Breast epithelium (tissue), 4 donors: ENCODE measurements at regions not wholly inside any gene's neighbourhood (a gene's known extent, or its start where the extent isn't known, plus 50 kb on each side); places are given as distances from the start of the nearest gene placed in this dataset.
"Not testable (repeated sequence)": the region's sequence is repeated elsewhere in the genome, so short reads cannot be mapped to it uniquely, and the experiment has no call there.

ENCODE experiments used
- DNase-seq, 2 donors: peaks; one replicate each; pipeline ENCODE4 v3.0.0-alpha.2; 2019; ENCODE audit warnings: low spot score in 2 of 2
- H3K27ac ChIP-seq, 2 donors: fragments of 200-600 bp; sonication (generic) in 1 of 2; one replicate each; pipeline ENCODE4 v1.5.1; 2016 to 2019; ENCODE audit warnings: mild to moderate bottlenecking in 1 of 2
- H3K27me3 ChIP-seq, 2 donors: fragments of 200-600 bp; sonication (generic) in 1 of 2; one replicate each; pipeline versions ENCODE4 v1.5.1 to v1.6.0; 2017 to 2019; ENCODE audit warnings: control low read depth in 1 of 2, mild to moderate bottlenecking in 1 of 2
- H3K36me3 ChIP-seq: fragments of 200-600 bp; one replicate; pipeline ENCODE4 v1.5.1; 2019
- H3K4me1 ChIP-seq, 2 donors: fragments of 200-600 bp; sonication (generic); one replicate each; pipeline ENCODE4 v1.5.1; 2016 to 2019; ENCODE audit warnings: control low read depth in 1 of 2
- H3K4me3 ChIP-seq, 3 donors: fragments of 200-600 bp; sonication (generic); 1 replicate in 2 of 3; 2 replicates in 1 of 3; pipeline ENCODE4 v1.5.1; 2016 to 2019; ENCODE audit warnings: mild to moderate bottlenecking in 3 of 3, moderate library complexity in 2 of 3
- H3K9me3 ChIP-seq, 2 donors: fragments of 200-600 bp; sonication (generic) in 1 of 2; one replicate each; pipeline ENCODE4 v1.5.1; 2016 to 2019; ENCODE audit warnings: control low read depth in 1 of 2
- POLR2A ChIP-seq: fragments of 450-650 bp; IDR thresholded peaks from one replicate; pipeline ENCODE4 v1.6.1; 2016; ENCODE audit warnings: antibody characterized with exemption, mild to moderate bottlenecking, moderate library complexity
- POLR2AphosphoS5 ChIP-seq, 3 donors: sonication (generic); formaldehyde crosslinking; IDR thresholded peaks; one replicate each; pipeline ENCODE4 v1.6.1; 2017; ENCODE audit warnings: antibody characterized with exemption in 3 of 3
- intact Hi-C: fragments of 100-400 bp; cut with DNase I; formaldehyde crosslinking; loops from one replicate; pipeline ENCODE4 v1.15.1; 2023; ENCODE audit warnings: low total_unique reads
- TF ChIP-seq, protein P1 (sequence below), 3 donors: fragments of 450-650 bp; IDR thresholded peaks; one replicate each; pipeline ENCODE4 v1.5.1; 2016 to 2017; ENCODE audit warnings: antibody characterized with exemption in 3 of 3, mild to moderate bottlenecking in 3 of 3, moderate library complexity in 3 of 3

DNA sequence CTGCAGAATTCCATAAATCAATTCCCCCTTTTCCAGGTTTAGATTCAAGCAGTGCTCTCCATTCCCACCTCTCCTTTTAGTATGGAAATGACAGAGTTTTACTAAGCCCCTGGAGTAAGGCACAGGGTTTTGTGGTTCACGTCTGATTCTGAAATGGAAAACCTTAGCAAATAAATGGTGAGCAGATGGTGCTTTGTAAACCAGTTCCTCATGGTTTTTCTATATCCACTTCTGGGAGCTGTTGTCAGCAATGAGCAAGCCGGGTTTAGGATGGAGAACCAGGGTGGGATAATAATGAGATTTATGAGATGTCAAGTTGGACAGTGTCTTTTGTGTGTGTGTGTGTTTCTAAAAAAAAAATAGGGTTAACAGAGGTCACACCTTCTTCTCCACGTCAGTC, 113.8 kb upstream of the RBPJ start:
- DNase-seq, result no peak

GRCh38 chr4:26207631-26208030, 113.2 kb upstream of the RBPJ start:
- DNase-seq, result no peak
- Histone ChIP-seq H3K9me3 (no peaks in the 10 kb centered on the region), H3K4me3 (no peak overlapping the region), H3K27ac (no peak overlapping the region), H3K4me1 (peaks cover 0 to 11% of the 10 kb centered on the region in 2 donors), H3K27me3 (no peaks in the 10 kb centered on the region), H3K36me3 (no peaks in the 10 kb centered on the region)
- intact Hi-C loops, result no loop called here
- TF ChIP-seq, protein P1, sequence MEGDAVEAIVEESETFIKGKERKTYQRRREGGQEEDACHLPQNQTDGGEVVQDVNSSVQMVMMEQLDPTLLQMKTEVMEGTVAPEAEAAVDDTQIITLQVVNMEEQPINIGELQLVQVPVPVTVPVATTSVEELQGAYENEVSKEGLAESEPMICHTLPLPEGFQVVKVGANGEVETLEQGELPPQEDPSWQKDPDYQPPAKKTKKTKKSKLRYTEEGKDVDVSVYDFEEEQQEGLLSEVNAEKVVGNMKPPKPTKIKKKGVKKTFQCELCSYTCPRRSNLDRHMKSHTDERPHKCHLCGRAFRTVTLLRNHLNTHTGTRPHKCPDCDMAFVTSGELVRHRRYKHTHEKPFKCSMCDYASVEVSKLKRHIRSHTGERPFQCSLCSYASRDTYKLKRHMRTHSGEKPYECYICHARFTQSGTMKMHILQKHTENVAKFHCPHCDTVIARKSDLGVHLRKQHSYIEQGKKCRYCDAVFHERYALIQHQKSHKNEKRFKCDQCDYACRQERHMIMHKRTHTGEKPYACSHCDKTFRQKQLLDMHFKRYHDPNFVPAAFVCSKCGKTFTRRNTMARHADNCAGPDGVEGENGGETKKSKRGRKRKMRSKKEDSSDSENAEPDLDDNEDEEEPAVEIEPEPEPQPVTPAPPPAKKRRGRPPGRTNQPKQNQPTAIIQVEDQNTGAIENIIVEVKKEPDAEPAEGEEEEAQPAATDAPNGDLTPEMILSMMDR (IDR thresholded peaks at IDR 0.05), result no peak
- TF ChIP-seq POLR2AphosphoS5 (IDR thresholded peaks at IDR 0.05) (no peak), POLR2A (no peak)

More for the DNA sequence above, 113.8 kb upstream of the RBPJ start:
- H3K36me3 ChIP-seq, result no peaks in the 10 kb centered on the region
- intact Hi-C loops, result no loop called here
- peaks cover 0 to 11% of the 10 kb centered on the region in 2 donors for H3K4me1 ChIP-seq
- H3K9me3 ChIP-seq, result no peaks in the 10 kb centered on the region
- TF ChIP-seq POLR2AphosphoS5 (IDR thresholded peaks at IDR 0.05) (no peak), POLR2A (no peak)
- TF ChIP-seq, protein P1 (IDR thresholded peaks at IDR 0.05), result no peak
- peak overlapping the region; percentile 6 to 32 for H3K27ac ChIP-seq
- H3K4me3 ChIP-seq, result no peak overlapping the region
- H3K27me3 ChIP-seq, result no peaks in the 10 kb centered on the region

- no peak for DNase-seq
- H3K27ac ChIP-seq, result no peak overlapping the region
- H3K27me3 ChIP-seq, result no peaks in the 10 kb centered on the region
- H3K9me3 ChIP-seq, result no peaks in the 10 kb centered on the region
- H3K36me3 ChIP-seq, result no peaks in the 10 kb centered on the region
- no peak overlapping the region for H3K4me3 ChIP-seq
- peaks cover 0 to 11% of the 10 kb centered on the region in 2 donors for H3K4me1 ChIP-seq
- intact Hi-C loops, result no loop called here
- no peak for TF ChIP-seq POLR2A
- no peak for TF ChIP-seq POLR2AphosphoS5 (IDR thresholded peaks at IDR 0.05)
- TF ChIP-seq, protein P1 (IDR thresholded peaks at IDR 0.05), result no peak
Observed at GRCh38 chr4:26208237-26208994, 112.4 kb upstream of the RBPJ start.

DNA sequence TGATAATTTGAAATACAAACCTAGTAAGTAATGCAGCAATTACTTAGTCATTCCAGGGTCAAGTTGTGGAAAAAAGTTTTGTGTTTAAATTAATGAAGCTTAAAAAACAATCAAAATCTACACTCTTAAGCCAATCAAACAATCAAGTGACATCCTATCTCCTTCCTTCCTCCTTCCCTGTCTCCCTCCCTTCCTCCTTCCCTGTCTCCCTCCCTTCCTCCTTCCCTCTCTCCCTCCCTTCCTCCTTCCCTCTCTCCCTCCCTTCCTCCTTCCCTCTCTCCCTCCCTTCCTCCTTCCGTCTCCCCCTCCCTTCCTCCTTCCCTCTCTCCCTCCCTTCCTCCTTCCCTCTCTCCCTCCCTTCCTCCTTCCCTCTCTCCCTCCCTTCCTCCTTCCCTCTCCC, 111.4 kb upstream of the RBPJ start:
- H3K9me3 ChIP-seq, intact Hi-C loops, H3K27ac ChIP-seq, H3K36me3 ChIP-seq, H3K27me3 ChIP-seq, H3K4me3 ChIP-seq, DNase-seq: not testable (repeated sequence)
- peaks cover 0 to 11% of the 10 kb centered on the region in 2 donors for H3K4me1 ChIP-seq

DNA sequence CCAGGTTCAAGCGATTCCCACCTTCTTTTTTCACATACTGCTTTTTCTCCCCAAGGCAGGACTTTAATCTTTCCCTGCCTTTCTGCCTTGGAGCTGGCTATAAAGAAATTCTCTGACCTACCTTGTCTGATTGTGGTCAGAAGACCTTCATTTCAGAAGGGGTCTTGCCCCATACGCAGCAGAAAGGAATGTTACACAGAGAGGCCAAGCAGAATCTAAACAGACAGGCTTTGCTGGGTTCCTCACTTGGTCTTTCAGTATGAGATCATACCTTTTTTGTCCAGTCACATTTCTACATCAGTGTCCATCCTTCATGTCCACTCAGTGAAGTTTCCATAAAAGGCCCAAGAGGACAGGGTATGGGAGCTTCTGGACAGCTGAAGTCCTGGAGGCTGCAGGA, 108.3 kb upstream of the RBPJ start:
- no peak for TF ChIP-seq POLR2A
- no peak for TF ChIP-seq POLR2AphosphoS5 (IDR thresholded peaks at IDR 0.05)
- TF ChIP-seq, protein P1 (IDR thresholded peaks at IDR 0.05), result no peak

More for the DNA sequence above, 108.3 kb upstream of the RBPJ start:
- DNase-seq, result no peak
- Histone ChIP-seq H3K9me3 (no peaks in the 10 kb centered on the region), H3K36me3 (no peaks in the 10 kb centered on the region), H3K27ac (no peak overlapping the region), H3K27me3 (no peaks in the 10 kb centered on the region), H3K4me3 (no peak overlapping the region), H3K4me1 (no peaks in the 10 kb centered on the region)
- intact Hi-C loops, result no loop called here
